SK-N-SH treated with all-trans-retinoic acid at 6 μM for 48 hours (cell line): ENCODE measurements at regions not wholly inside any gene's neighbourhood (a gene's known extent, or its start where the extent isn't known, plus 50 kb on each side); places are given as distances from the start of the nearest gene placed in this dataset.

Experiments
- ARNTL ChIP-seq: fragments of 450-650 bp; formaldehyde crosslinking; IDR thresholded peaks from 2 replicates; pipeline ENCODE4 v1.5.0; 2020; ENCODE audit warnings: low read depth, mild to moderate bottlenecking, moderate library complexity, borderline replicate concordance
- CSDC2 ChIP-seq: fragments of 250-450 bp; sonication (Bioruptor Pico); IDR thresholded peaks from 2 replicates; pipeline ENCODE4 v1.5.0; 2020; ENCODE audit warnings: mild to moderate bottlenecking, moderate library complexity
- ESRRG ChIP-seq: fragments of 250-450 bp; sonication (Bioruptor Pico); IDR thresholded peaks from 2 replicates; pipeline ENCODE4 v1.6.1; 2021; ENCODE audit warnings: mild to moderate bottlenecking
- ISL1 ChIP-seq: fragments of 250-450 bp; sonication (Bioruptor Pico); IDR thresholded peaks from 2 replicates; pipeline ENCODE4 v2.1.2; 2022; ENCODE audit warnings: mild to moderate bottlenecking, moderate library complexity
- OSR1 ChIP-seq: fragments of 250-450 bp; sonication (Bioruptor Pico); IDR thresholded peaks from 2 replicates; pipeline ENCODE4 v1.8.0; 2022; ENCODE audit warnings: moderate library complexity, mild to moderate bottlenecking, inconsistent platforms
- PATZ1 ChIP-seq: fragments of 250-450 bp; sonication (Bioruptor Pico); IDR thresholded peaks from 2 replicates; pipeline ENCODE4 v1.8.0; 2020; ENCODE audit warnings: mild to moderate bottlenecking, moderate library complexity, borderline replicate concordance
- RARB ChIP-seq: fragments of 250-450 bp; sonication (Bioruptor Pico); IDR thresholded peaks from 2 replicates; pipeline ENCODE4 v1.8.0; 2021; ENCODE audit warnings: mild to moderate bottlenecking, moderate library complexity
- ZNF8 ChIP-seq: fragments of 450-650 bp; formaldehyde crosslinking; IDR thresholded peaks from 2 replicates; pipeline ENCODE4 v1.5.0; 2020; ENCODE audit warnings: mild to moderate bottlenecking, moderate library complexity

- no peak for TF ChIP-seq PATZ1 (CRISPR knock-in tag)
- TF ChIP-seq CSDC2, result no peak
- no peak for TF ChIP-seq ESRRG (CRISPR knock-in tag)
- no peak for TF ChIP-seq ARNTL (CRISPR knock-in tag)
- TF ChIP-seq RARB (CRISPR knock-in tag), result no peak
- TF ChIP-seq ISL1, result no peak
- TF ChIP-seq ZNF8 (CRISPR knock-in tag), result no peak
- TF ChIP-seq OSR1 (CRISPR knock-in tag), result no peak
Measured at GRCh38 chr3:56940321-56940720, 120.1 kb upstream of the SPATA12 start.
